ENCODE measurements at regions not wholly inside any gene's neighbourhood (a gene's known extent, or its start where the extent isn't known, plus 50 kb on each side); places are given as distances from the start of the nearest gene placed in this dataset.

GRCh38 chr6:164130585-164130984 is 716.1 kb downstream of the QKI start:
- DNase-seq, result no peak

- DNase-seq, result no peak
Observed at GRCh38 chr6:164130151-164130550, 715.6 kb downstream of the QKI start.

GRCh38 chr6:164129218-164129617 is 714.7 kb downstream of the QKI start:
- no peak for DNase-seq

DNA sequence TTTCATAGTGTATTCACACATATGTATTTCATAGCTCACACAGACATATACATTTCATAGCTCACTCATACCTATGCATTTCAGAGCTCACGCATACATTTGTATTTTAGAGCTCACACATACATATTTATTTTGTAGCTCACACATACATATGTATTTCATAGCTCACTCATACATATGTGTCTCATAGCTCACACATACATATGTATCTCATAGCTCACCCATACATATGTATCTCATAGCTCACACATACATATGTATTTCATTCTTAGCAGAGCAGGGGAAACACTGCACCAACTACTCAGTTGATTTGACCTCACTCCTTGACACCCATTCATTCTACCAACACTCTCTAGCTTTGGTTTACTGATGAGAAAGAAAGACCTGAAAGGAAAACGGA is 713.6 kb downstream of the QKI start:
- DNase-seq, result no peak

GRCh38 chr6:164124986-164125385 is 710.5 kb downstream of the QKI start:
- DNase-seq, result no peak

DNA sequence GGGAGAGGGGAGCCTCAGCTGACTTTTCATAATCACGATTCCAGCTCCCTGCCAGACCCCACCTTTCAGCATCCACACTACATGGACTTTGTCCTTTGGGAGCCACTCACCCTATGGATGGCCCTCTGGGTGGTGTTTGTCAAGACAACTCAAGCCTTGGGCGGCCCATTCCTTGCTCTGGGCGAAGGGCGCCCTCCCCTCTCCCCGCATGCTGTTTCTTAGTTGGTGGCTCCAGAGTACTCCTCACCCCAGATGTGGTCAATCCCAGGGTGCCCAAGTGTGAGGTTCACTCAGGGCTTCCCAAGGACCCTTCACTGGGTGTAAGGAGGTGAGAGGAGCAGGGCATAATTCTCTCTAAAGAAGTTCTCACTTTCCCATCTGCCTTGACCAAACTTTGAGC is 710.0 kb downstream of the QKI start:
- no peak for DNase-seq

DNA sequence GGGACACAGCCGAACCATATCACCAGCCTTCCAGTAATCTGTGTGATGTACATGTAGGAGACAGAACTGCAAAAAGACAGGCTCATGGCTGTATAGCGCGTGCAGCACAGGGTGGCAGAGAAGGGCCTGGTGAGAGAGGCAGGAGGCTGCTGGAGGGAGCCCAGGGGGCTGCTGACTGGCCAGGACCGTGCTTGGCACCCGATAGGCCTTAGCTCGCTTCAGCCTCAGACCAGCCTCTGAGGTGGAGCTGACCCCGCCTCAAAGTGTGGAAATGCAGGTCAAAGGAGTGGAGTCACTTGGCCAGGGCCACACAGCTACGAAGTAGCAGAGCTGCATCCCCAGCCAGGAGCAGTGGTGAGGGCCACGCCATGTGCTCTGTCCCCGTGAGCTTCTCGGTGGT is 707.6 kb downstream of the QKI start:
- no peak for DNase-seq

- DNase-seq, result no peak
Observed at GRCh38 chr6:164121527-164121926, 707.0 kb downstream of the QKI start.

- DNase-seq, result no peak
Observed at GRCh38 chr6:164114651-164115050, 700.1 kb downstream of the QKI start.

DNA sequence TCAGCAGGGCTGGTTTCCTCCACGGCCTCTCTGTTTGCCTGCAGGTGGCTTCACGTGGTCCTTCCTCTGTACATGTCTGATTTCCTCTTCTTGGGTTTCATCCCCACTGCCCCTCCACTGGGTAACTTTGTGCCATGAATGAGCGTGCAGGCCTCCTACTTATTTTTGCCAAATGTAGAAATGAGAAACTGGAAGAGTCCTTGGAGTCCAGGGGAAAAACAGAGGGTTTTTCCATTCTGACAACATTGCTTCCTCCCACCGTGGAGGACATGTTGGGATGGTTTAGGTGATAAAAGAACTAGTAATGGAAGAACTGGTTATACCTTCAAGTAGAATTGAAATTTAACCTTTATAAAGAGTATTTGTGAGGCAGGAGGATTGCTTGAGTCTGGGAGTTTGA is 699.5 kb downstream of the QKI start:
- DNase-seq, result no peak

DNA sequence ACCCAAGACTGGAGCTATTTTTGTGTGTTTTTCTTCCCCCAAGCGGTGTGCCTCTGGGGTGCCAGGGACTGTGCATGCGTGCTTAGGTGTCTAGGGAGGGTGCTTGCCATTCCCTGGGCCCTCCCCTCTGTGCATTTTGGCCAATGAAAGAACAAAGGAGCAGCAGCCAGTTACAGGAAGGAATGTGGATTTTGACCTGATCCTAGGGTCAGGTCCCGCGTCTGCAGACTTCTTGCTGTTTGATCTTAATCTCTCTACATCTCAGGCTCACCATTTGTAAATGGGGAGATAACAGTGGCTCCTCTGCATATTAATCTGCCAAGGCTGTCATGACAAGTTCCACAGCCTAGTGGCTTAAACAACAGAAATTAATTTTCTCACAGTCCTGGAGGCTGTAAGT is 699.1 kb downstream of the QKI start:
- DNase-seq, result no peak

- DNase-seq, result no peak
Observed at GRCh38 chr6:164109770-164110140, 695.2 kb downstream of the QKI start.

DNA sequence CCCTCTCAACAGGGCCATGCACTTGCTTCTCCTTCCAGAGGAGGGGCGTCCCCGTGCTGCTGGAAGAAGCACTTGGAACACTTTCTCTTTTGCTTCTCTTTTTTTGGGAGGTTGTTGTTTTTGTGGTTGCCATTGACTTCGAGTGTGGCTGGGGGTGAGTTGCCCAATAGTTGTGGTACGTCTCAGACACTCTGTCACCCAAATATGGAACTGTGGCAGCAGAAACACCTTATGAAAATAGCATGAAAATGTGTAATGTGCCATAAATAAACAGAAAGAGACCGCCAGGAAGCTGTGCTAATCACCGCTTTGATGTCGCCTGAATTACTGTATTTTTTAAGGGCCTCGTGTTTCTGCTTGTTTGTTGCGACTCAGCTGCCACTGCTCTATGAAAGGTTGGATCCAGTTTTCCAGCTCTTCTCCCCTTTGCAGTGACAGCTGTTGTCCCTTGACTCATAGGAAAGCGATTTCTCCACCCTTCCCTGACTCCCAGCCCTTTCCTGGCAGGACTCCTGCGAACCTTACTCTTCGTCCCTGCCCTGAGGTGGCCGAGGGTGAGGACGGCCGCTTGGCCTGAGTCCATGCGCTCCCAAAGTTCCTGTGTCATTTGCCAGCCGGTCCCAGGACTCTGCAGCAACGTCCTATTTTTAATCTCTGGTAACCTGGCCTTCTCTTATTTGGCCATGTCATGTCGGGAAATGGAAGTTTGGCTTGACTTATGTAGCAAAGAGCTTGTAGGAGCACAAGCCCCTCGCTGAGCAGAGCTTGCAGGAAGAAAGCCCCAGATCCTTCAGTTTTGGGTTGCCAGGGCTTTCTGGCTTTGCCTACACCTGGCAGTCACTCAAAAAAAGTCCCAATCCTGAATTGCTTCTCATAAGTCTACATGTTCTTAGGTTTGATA is 694.6 kb downstream of the QKI start:
- no peak for DNase-seq

GRCh38 chr6:164108092-164108491 is 693.6 kb downstream of the QKI start:
- DNase-seq, result no peak

DNA sequence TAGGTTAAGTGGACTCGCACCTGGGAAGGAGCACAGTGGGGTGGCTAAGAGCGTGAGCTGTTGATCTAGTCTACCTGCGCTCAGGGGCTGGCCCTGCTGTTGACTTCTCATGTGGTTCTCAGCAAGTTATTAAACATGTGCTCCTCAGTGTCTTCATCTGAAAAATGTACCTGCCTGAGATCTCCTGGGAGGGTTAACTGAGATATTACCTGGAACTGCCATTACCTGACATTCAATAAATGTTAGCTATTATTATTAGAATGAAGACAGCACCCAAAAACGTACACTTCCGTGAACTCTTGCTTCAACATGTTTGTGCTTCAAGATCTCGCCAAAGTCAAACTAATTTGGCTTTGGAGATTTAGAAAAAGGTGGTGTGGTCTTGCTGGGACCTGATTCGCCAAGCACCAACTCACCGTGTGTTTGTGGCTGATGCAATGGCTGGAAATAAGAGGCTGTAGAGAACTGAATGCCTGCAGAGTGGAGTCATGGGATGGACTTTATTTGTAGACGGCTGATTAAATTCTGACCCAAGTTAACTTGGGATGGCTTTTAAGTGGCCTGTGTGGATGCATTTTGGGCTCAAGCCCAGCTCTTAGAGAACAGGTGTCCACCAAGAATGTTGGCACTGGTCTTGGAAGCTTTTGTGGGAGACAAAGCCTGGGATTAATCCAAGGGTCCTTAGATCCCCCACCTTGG is 692.9 kb downstream of the QKI start:
- DNase-seq, result no peak

- no peak for DNase-seq
Observed at GRCh38 chr6:164106345-164106769, 691.8 kb downstream of the QKI start.

DNA sequence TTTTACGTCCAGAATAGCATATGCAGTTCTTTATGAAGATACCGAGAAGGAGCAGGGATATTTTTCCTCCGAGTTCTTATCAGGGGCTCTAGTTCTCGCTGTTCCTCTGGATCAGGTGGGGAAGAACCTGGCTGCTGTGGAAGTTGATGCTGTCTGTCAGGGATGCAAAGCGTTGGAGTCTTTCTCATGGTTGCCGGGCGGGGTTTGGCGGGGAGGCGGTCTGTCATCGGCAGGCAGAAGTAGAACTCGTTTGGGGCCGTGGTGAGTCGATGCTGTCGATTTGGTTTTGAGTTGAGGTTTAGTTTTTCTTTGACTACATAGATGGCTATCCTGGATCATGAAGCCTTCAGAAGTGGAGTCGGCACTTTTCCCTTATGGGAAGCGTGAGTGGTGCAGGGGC is 691.2 kb downstream of the QKI start:
- no peak for DNase-seq

DNA sequence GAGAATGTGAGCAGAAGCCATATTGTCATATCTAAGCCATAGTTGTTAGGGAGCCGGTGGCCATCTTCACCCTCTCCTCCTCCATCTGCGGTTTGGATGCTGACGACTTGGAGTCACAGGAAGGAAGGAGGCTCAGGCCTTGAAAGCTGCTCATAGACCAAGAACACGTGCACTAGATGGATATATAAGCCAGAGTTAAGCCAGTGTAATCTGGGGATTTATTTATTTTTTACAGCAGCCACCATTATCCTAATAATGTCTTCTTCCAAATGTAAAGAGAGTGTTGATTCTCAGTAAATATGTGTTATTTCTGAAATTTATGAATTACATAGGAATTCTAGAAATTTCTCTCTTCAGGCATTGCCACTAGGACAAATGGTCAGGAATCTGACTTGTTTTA is 689.9 kb downstream of the QKI start:
- no peak for DNase-seq

GRCh38 chr6:164102693-164103092 is 688.2 kb downstream of the QKI start:
- DNase-seq, result no peak

DNA sequence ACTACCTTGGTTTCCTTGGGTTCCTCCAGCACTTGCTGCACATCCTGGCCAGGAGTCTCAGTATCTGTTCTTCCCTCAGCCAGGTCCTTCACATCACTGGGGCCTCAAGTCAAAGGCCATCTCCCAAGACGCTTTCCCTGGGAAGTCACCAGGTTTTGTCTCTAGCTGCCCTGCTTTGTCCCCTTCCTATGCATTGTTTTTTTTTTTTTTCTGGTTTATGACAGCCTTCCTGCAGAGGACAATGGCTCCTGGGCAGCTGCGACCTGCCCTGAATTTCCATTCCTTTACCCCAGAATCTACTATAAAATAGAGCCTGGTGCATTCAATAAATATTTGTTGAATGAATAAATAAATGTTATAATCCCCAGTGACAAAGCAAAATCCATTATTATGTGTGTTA is 687.3 kb downstream of the QKI start:
- DNase-seq, result no peak

- DNase-seq, result no peak
Observed at GRCh38 chr6:164099269-164099865, 684.8 kb downstream of the QKI start.

- DNase-seq, result no peak
Observed at GRCh38 chr6:164098857-164099267, 684.3 kb downstream of the QKI start.

DNA sequence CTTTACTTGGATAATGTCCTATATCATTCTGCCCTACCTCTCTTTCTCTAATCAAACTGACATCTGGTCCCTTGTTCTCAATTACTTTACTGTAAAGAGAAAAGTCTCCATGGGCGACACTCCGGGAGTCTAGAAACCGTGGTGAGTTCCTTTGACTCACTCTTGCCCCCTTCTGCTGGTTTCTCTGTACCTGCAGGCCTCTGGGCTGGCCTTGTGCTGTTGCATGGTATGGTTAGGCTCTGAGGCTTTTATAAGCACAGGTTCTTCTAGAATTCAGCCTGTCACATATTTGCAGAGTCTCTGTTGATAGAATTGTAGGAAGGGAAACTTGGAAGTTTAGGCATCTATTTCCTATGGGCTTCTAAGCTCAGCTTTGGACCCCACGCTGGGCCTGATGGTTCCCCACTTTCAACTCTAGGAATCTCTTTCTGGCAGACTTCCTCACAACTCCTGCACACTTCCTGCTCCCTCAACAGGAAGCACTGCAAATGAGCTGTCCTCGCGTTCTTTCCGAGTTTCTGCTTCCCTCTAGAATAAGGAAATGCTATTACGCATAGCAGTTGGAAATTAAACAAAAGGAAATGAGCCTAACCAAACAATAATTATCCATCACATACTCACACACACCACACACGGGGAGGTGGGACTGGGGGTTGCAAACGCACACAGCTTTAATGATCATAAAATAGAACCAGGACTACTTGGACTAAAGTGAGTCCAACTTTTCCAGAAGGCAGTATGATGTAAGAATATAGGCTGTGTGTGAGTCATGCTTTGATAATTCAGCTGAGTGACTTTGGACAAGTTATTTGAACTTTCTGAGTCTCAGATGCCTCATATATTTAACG is 683.3 kb downstream of the QKI start:
- DNase-seq, result no peak
